ENCODE measurements at regions not wholly inside any gene's neighbourhood (a gene's known extent, or its start where the extent isn't known, plus 50 kb on each side); places are given as distances from the start of the nearest gene placed in this dataset.

GRCh38 chr6:169972736-169973135 is 221.3 kb downstream of the ERMARD start:
- TF ChIP-seq CTCF (IDR thresholded peaks at IDR 0.05; ENCODE audit: low read depth, low read length, poor library complexity, severe bottlenecking) = no peak
- TF ChIP-seq EZH2phosphoT487 (IDR thresholded peaks at IDR 0.05; ENCODE audit: borderline replicate concordance, low read length) = no peak
